ENCODE measurements at regions not wholly inside any gene's neighbourhood (a gene's known extent, or its start where the extent isn't known, plus 50 kb on each side); places are given as distances from the start of the nearest gene placed in this dataset.

GRCh38 chr14:43471595-43471994, 1035.5 kb downstream of the FSCB start:
- TF ChIP-seq ZFX (IDR thresholded peaks at IDR 0.05), result no peak
- TF ChIP-seq CTCF (conservative IDR thresholded peaks at IDR 0.05), result no peak
- H3K27ac ChIP-seq, result no peak overlapping the region

- H3K27ac ChIP-seq, result no peak overlapping the region
- TF ChIP-seq ZFX (IDR thresholded peaks at IDR 0.05), result no peak
- TF ChIP-seq CTCF (conservative IDR thresholded peaks at IDR 0.05), result no peak
Measured at GRCh38 chr14:43464968-43465367, 1042.1 kb downstream of the FSCB start.

GRCh38 chr14:43449291-43449690, 1057.8 kb downstream of the FSCB start:
- H3K27ac ChIP-seq, result no peak overlapping the region
- TF ChIP-seq CTCF (conservative IDR thresholded peaks at IDR 0.05), result no peak
- no peak for TF ChIP-seq ZFX (IDR thresholded peaks at IDR 0.05)

GRCh38 chr14:43438056-43438455, 1069.0 kb downstream of the FSCB start:
- no peak overlapping the region for H3K27ac ChIP-seq
- TF ChIP-seq CTCF (conservative IDR thresholded peaks at IDR 0.05) (no peak), ZFX (IDR thresholded peaks at IDR 0.05) (no peak)

GRCh38 chr14:43418324-43418723, 1088.8 kb downstream of the FSCB start:
- no peak overlapping the region for H3K27ac ChIP-seq
- no peak for TF ChIP-seq ZFX (IDR thresholded peaks at IDR 0.05)
- TF ChIP-seq CTCF (conservative IDR thresholded peaks at IDR 0.05), result no peak

GRCh38 chr14:43413084-43413483, 1094.0 kb downstream of the FSCB start:
- no peak overlapping the region for H3K27ac ChIP-seq

GRCh38 chr14:43411841-43412240, 1095.2 kb downstream of the FSCB start:
- no peak overlapping the region for H3K27ac ChIP-seq
- TF ChIP-seq ZFX (IDR thresholded peaks at IDR 0.05) (no peak), CTCF (conservative IDR thresholded peaks at IDR 0.05) (no peak)

More at GRCh38 chr14:43413084-43413483, 1094.0 kb downstream of the FSCB start:
- TF ChIP-seq ZFX (IDR thresholded peaks at IDR 0.05) (no peak), CTCF (conservative IDR thresholded peaks at IDR 0.05) (no peak)
